22Rv1 (cell line): ENCODE measurements at regions not wholly inside any gene's neighbourhood (a gene's known extent, or its start where the extent isn't known, plus 50 kb on each side); places are given as distances from the start of the nearest gene placed in this dataset.

Experiments used
- CTCF ChIP-seq: fragments of 450-650 bp; IDR thresholded peaks from 2 replicates; pipeline ENCODE4 v1.5.1; 2017; ENCODE audit warnings: mild to moderate bottlenecking
- ZFX ChIP-seq: fragments of 450-650 bp; IDR thresholded peaks from 2 replicates; pipeline ENCODE4 v1.6.1; 2017; ENCODE audit warnings: antibody characterized with exemption, borderline replicate concordance

GRCh38 chr6:120774275-120774674 is 560.0 kb downstream of the TBC1D32 start:
- no peak for TF ChIP-seq CTCF
- no peak for TF ChIP-seq ZFX
